ENCODE measurements at regions not wholly inside any gene's neighbourhood (a gene's known extent, or its start where the extent isn't known, plus 50 kb on each side); places are given as distances from the start of the nearest gene placed in this dataset.
"Not testable (repeated sequence)": the region's sequence is repeated elsewhere in the genome, so short reads cannot be mapped to it uniquely, and the experiment has no call there.

GRCh38 chr5:67790390-67790789 lies 425.2 kb upstream of the PIK3R1 start:
- Histone ChIP-seq H3K27ac (ENCODE audit: insufficient read depth, low read depth, low read length) (no peak overlapping the region), H3K36me3 (ENCODE audit: control insufficient read depth in 2 of 2, extremely low read depth in 1 of 2, insufficient read depth in 2 of 2, low read length in 2 of 2) (no peaks in the 10 kb centered on the region), H4K20me1 (replicated peaks; ENCODE audit: control insufficient read depth, extremely low read depth, insufficient read depth, low read length) (no peaks in the 10 kb centered on the region), H3K9me3 (replicated peaks; ENCODE audit: control insufficient read depth, insufficient read depth, low read length) (no peaks in the 10 kb centered on the region), H2AFZ (ENCODE audit: low read depth, low read length) (no peak overlapping the region), H3K9me1 (replicated peaks; ENCODE audit: control insufficient read depth, extremely low read depth, insufficient read depth, low read length) (no peaks in the 10 kb centered on the region), H3K4me3 (replicated peaks in 1 of 3; ENCODE audit: insufficient read depth in 1 of 3, low read depth in 1 of 3, low read length in 3 of 3) (no peak overlapping the region), H3K79me2 (ENCODE audit: control insufficient read depth, insufficient read depth, low read length) (no peaks in the 10 kb centered on the region), H3K4me2 (ENCODE audit: insufficient read depth, low read length) (no peak overlapping the region), H3K9ac (replicated peaks; ENCODE audit: extremely low read depth, insufficient read depth, low read length) (no peak overlapping the region), H3K27me3 (ENCODE audit: control insufficient read depth in 2 of 2, insufficient read depth in 2 of 2, low read length in 2 of 2) (no peaks in the 10 kb centered on the region), H3K4me1 (ENCODE audit: control insufficient read depth, extremely low read depth, insufficient read depth, low read length) (no peaks in the 10 kb centered on the region)
- no peak for TF ChIP-seq FOS (IDR thresholded peaks at IDR 0.05; ENCODE audit: borderline replicate concordance, insufficient read depth, low read length)
- TF ChIP-seq JUN (IDR thresholded peaks at IDR 0.05; ENCODE audit: borderline replicate concordance, insufficient read depth, insufficient read length, low read depth) = no peak
- no peak for TF ChIP-seq GATA2 (IDR thresholded peaks at IDR 0.05; ENCODE audit: insufficient read depth, insufficient read length, low read depth, low read length)
- no peak for TF ChIP-seq EZH2 (IDR thresholded peaks at IDR 0.05; ENCODE audit: borderline replicate concordance, low read depth, low read length, severe bottlenecking)
- TF ChIP-seq POLR2AphosphoS5 (IDR thresholded peaks at IDR 0.05; ENCODE audit: insufficient read depth, low read depth, low read length) = no peak
- no peak for TF ChIP-seq MAX (IDR thresholded peaks at IDR 0.05; ENCODE audit: insufficient read depth, insufficient read length)
- DNase-seq (ENCODE audit: low read depth, low spot score) (no peak), FAIRE-seq (no peak)
- intact Hi-C loops (cut with micrococcal nuclease) (no loop called here), dilution Hi-C loops (cut with MboI; ENCODE audit: extremely low pct_ligation_motif_present, low sequenced_read_pairs) (no loop called here)
- ChIA-PET CTCF (no interaction called here), POLR2A (no interaction called here)
- no TSS peak for BruUV-seq (replicated peaks)

- intact Hi-C loops (cut with micrococcal nuclease); BruUV-seq (replicated peaks); H3K27me3 ChIP-seq (ENCODE audit: control insufficient read depth in 2 of 2, insufficient read depth in 2 of 2, low read length in 2 of 2): not testable (repeated sequence)
Observed at GRCh38 chr5:67779893-67780623, 435.5 kb upstream of the PIK3R1 start.

More at GRCh38 chr5:67779893-67780623, 435.5 kb upstream of the PIK3R1 start:
- H3K4me1 ChIP-seq (ENCODE audit: control insufficient read depth, extremely low read depth, insufficient read depth, low read length); dilution Hi-C loops (cut with MboI; ENCODE audit: extremely low pct_ligation_motif_present, low sequenced_read_pairs); H3K36me3 ChIP-seq (ENCODE audit: control insufficient read depth in 2 of 2, extremely low read depth in 1 of 2, insufficient read depth in 2 of 2, low read length in 2 of 2); POLR2A ChIA-PET; H3K4me3 ChIP-seq (replicated peaks in 1 of 3; ENCODE audit: insufficient read depth in 1 of 3, low read depth in 1 of 3, low read length in 3 of 3); H3K79me2 ChIP-seq (ENCODE audit: control insufficient read depth, insufficient read depth, low read length); H4K20me1 ChIP-seq (replicated peaks; ENCODE audit: control insufficient read depth, extremely low read depth, insufficient read depth, low read length); H2AFZ ChIP-seq (ENCODE audit: low read depth, low read length); FAIRE-seq; H3K9me1 ChIP-seq (replicated peaks; ENCODE audit: control insufficient read depth, extremely low read depth, insufficient read depth, low read length); H3K9ac ChIP-seq (replicated peaks; ENCODE audit: extremely low read depth, insufficient read depth, low read length); H3K27ac ChIP-seq (ENCODE audit: insufficient read depth, low read depth, low read length); CTCF ChIA-PET; H3K9me3 ChIP-seq (replicated peaks; ENCODE audit: control insufficient read depth, insufficient read depth, low read length); H3K4me2 ChIP-seq (ENCODE audit: insufficient read depth, low read length); DNase-seq (ENCODE audit: low read depth, low spot score): not testable (repeated sequence)

All from endothelial cell of umbilical vein (primary cell).